ENCODE measurements at regions not wholly inside any gene's neighbourhood (a gene's known extent, or its start where the extent isn't known, plus 50 kb on each side); places are given as distances from the start of the nearest gene placed in this dataset.

- TF ChIP-seq POLR2AphosphoS5 (IDR thresholded peaks at IDR 0.05; ENCODE audit: low read depth, low read length) (no peak), REST (IDR thresholded peaks at IDR 0.05; ENCODE audit: insufficient read depth in 1 of 2, low read depth in 2 of 2, low read length in 2 of 2) (no peak), TAF1 (IDR thresholded peaks at IDR 0.05; ENCODE audit: borderline replicate concordance, insufficient read depth, low read length) (no peak)
Observed at GRCh38 chr16:63363738-63364137, 1327.5 kb upstream of the CDH8 start.

All from PFSK-1 (cell line).